CD4-positive, alpha-beta T cell (primary cell): ENCODE measurements at regions not wholly inside any gene's neighbourhood (a gene's known extent, or its start where the extent isn't known, plus 50 kb on each side); places are given as distances from the start of the nearest gene placed in this dataset.

Source experiments
- ATAC-seq: fragments of 200-7000 bp; cut with Tn5 transposase; one replicate; pipeline ENCODE4 v1.10.0; 2022; ENCODE audit warnings: mild to moderate bottlenecking; ENCODE audit not compliant: poor library complexity
- CTCF ChIA-PET: fragments of 350-600 bp; sonication (Branson Sonifier 250); formaldehyde crosslinking; loops from one replicate; lab custom pipeline; 2021; ENCODE audit warnings: antibody characterized with exemption, inconsistent platforms; lab: Charles Lee
- POLR2A ChIA-PET: fragments of 350-600 bp; sonication (Branson Sonifier 250); formaldehyde crosslinking; loops from one replicate; lab custom pipeline; 2021; ENCODE audit warnings: antibody characterized with exemption, inconsistent platforms; lab: Charles Lee
- DNase-seq, 14 experiments: peaks; one replicate each; pipeline ENCODE4 v3.0.0-alpha.2; 2013 to 2020; ENCODE audit warnings: mixed read lengths in 2 of 14
- H3K27ac ChIP-seq, 2 donors: one replicate each; pipeline versions ENCODE4 v1.5.1 to v1.7.0; 2013; ENCODE audit warnings: low read length in 2 of 2, low read depth in 1 of 2, mild to moderate bottlenecking in 1 of 2
- H3K27me3 ChIP-seq, 2 experiments: 1 replicate in 1 of 2; 2 replicates in 1 of 2; pipeline versions ENCODE4 v1.6.1 to v1.7.0; 2013; ENCODE audit warnings: low read length in 2 of 2, control low read depth in 1 of 2, mild to moderate bottlenecking in 1 of 2, moderate library complexity in 1 of 2; ENCODE audit not compliant: insufficient read depth in 2 of 2, control insufficient read depth in 1 of 2
- H3K36me3 ChIP-seq: one replicate; pipeline ENCODE4 v1.6.1; 2013; ENCODE audit warnings: low read length, control low read depth; ENCODE audit not compliant: insufficient read depth
- H3K4me1 ChIP-seq: one replicate; pipeline ENCODE4 v1.6.1; 2013; ENCODE audit warnings: low read length, control low read depth; ENCODE audit not compliant: insufficient read depth
- H3K4me3 ChIP-seq: one replicate; pipeline ENCODE4 v1.5.1; 2013; ENCODE audit warnings: mild to moderate bottlenecking, low read length, moderate library complexity
- H3K9me3 ChIP-seq, 2 experiments: 1 replicate in 1 of 2; 2 replicates in 1 of 2; pipeline versions ENCODE4 v1.6.1 to v1.7.0; 2013; ENCODE audit warnings: low read length in 2 of 2, mild to moderate bottlenecking in 2 of 2, control low read depth in 1 of 2, moderate library complexity in 1 of 2; ENCODE audit not compliant: control insufficient read depth in 1 of 2, insufficient read depth in 1 of 2
- H3K27ac Mint-ChIP-seq: one replicate; pipeline ENCODE4 v1.8.0; 2020; ENCODE audit warnings: mixed read lengths
- H3K27me3 Mint-ChIP-seq: one replicate; pipeline ENCODE4 v1.8.0; 2021; ENCODE audit warnings: mixed read lengths
- H3K36me3 Mint-ChIP-seq: one replicate; pipeline ENCODE4 v1.8.0; 2021; ENCODE audit warnings: low read depth, mixed read lengths
- H3K4me1 Mint-ChIP-seq: one replicate; pipeline ENCODE4 v1.8.0; 2021; ENCODE audit warnings: low read depth, mixed read lengths
- H3K4me3 Mint-ChIP-seq: one replicate; pipeline ENCODE4 v1.8.0; 2020; ENCODE audit warnings: mild to moderate bottlenecking, mixed read lengths
- H3K9me3 Mint-ChIP-seq: one replicate; pipeline ENCODE4 v1.8.0; 2020; ENCODE audit warnings: mixed read lengths
- intact Hi-C, 2 experiments: fragments of 100-400 bp; cut with DNase I in 1 of 2; cut with micrococcal nuclease in 1 of 2; formaldehyde crosslinking; loops; one replicate each; pipeline versions ENCODE4 v1.15.1 to v1.9.0; 2023 to 2025; cut with DNase I, micrococcal nuclease
- TF ChIP-seq, protein P1 (sequence below): fragments of 200-600 bp; IDR thresholded peaks from one replicate; pipeline ENCODE4 v1.8.0; 2022; ENCODE audit warnings: antibody characterized with exemption, mild to moderate bottlenecking

DNA sequence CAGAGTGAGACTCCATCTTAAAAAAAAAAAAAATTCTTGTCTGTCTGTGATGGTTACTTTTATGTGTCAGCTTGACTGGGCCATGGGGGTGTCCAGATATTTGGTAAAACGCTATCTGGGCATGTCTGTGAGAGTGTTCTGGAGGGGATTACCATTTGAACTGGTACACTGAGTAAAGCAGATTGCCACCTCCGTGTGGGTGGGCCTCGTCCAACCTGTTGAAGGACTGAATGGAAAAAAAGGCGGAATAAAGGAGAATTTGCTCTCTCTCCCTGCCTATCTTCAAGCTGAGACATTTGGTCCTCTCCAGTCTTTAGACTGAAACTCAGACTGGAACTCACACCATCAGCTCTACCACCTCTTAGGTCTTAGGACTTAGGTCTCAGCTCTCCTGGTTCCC, 82.8 kb downstream of the MIS18A start:
- Histone ChIP-seq H3K4me1 (no peaks in the 10 kb centered on the region), H3K27me3 (no peaks in the 10 kb centered on the region), H3K36me3 (no peaks in the 10 kb centered on the region), H3K27ac (no peak overlapping the region), H3K4me3 (no peak overlapping the region), H3K9me3 (peaks cover 0 to 4% of the 10 kb centered on the region in 2 experiments)
- Mint-ChIP-seq H3K36me3 (no peaks in the 10 kb centered on the region), H3K4me1 (no peaks in the 10 kb centered on the region), H3K4me3 (no peak overlapping the region), H3K27me3 (peaks cover 8% of the 10 kb centered on the region), H3K27ac (no peak overlapping the region), H3K9me3 (no peaks in the 10 kb centered on the region)
- ChIA-PET POLR2A (interaction anchor here (0.6 kb wide), 1 partner anchor 55 kb away, joined by 3 read pairs; no protein-coding TSS in a partner anchor), CTCF (no interaction called here)
- ATAC-seq (no peak), DNase-seq (no peak)
- intact Hi-C loops = no loop called here
- TF ChIP-seq, protein P1, sequence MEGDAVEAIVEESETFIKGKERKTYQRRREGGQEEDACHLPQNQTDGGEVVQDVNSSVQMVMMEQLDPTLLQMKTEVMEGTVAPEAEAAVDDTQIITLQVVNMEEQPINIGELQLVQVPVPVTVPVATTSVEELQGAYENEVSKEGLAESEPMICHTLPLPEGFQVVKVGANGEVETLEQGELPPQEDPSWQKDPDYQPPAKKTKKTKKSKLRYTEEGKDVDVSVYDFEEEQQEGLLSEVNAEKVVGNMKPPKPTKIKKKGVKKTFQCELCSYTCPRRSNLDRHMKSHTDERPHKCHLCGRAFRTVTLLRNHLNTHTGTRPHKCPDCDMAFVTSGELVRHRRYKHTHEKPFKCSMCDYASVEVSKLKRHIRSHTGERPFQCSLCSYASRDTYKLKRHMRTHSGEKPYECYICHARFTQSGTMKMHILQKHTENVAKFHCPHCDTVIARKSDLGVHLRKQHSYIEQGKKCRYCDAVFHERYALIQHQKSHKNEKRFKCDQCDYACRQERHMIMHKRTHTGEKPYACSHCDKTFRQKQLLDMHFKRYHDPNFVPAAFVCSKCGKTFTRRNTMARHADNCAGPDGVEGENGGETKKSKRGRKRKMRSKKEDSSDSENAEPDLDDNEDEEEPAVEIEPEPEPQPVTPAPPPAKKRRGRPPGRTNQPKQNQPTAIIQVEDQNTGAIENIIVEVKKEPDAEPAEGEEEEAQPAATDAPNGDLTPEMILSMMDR = no peak

DNA sequence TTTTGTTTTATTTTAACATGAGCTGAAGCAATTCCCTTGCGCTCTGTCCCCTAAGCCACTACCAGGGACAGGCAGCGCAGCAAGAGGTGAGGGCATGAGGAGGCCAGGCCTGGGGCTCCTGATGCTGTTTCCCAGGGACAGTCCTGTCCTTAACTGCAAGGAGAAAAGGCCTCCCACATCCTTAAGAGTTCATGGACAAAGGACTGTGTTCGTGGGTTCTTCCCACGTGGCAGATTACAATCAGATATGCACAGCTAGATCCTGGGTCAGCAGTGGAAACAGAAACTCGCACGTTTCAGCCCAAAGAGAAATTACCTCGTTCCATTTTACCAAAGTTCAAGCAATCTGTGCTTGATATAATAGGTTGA, 85.8 kb downstream of the MIS18A start:
- Mint-ChIP-seq H3K9me3 (no peaks in the 10 kb centered on the region), H3K4me1 (no peaks in the 10 kb centered on the region), H3K4me3 (no peak overlapping the region), H3K27me3 (peaks cover 26% of the 10 kb centered on the region), H3K27ac (no peak overlapping the region), H3K36me3 (no peaks in the 10 kb centered on the region)
- Histone ChIP-seq H3K4me1 (no peaks in the 10 kb centered on the region), H3K9me3 (peaks cover 0 to 4% of the 10 kb centered on the region in 2 experiments), H3K36me3 (no peaks in the 10 kb centered on the region), H3K27me3 (no peaks in the 10 kb centered on the region), H3K27ac (no peak overlapping the region), H3K4me3 (no peak overlapping the region)
- ATAC-seq (no peak), DNase-seq (no peak)
- POLR2A ChIA-PET = no interaction called here
- CTCF ChIA-PET = no interaction called here
- intact Hi-C loops = no loop called here
- TF ChIP-seq, protein P1 = no peak

DNA sequence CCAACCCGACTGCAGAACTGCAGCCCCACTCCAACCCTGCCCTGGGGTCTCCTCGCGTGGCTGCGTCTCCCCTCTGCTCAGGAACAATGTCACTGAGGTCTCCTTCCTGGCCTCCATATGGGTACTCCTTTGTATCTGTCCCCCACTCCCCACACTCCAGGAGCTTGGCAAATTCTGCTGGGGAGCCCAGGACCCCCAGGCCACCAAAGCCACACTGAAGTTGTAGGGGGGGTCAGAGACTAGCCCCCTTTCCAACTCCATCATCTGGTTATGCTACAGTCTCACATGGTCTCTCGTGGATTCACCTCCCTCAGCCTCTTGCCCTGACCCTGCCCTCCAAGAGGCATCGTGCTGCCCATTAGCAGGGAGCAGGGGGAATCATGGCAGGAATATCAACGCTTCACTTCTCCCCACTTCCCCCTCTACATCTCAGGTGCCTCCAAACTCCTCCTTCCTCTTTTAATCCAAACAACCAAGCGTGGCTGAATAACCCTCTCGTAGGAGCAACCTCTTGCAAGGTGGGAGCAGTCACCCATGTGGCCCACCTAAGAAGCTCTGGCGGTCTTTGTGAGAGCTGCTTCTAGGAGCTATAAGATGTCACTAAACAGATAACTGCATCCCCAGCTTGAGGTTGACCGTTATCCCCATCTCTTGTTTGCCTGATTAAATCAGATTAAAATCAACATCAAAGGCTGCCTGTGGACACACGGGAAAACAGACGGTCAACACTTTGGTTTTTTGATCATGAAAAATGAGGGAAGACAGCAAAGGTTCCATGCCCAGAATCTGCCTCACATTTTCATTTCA, 86.4 kb downstream of the MIS18A start:
- H3K4me1 ChIP-seq = no peaks in the 10 kb centered on the region
- Mint-ChIP-seq H3K27ac (no peak overlapping the region), H3K4me1 (no peaks in the 10 kb centered on the region), H3K4me3 (no peak overlapping the region), H3K27me3 (peaks cover 28% of the 10 kb centered on the region), H3K9me3 (no peaks in the 10 kb centered on the region), H3K36me3 (no peaks in the 10 kb centered on the region)
- no peak overlapping the region for H3K27ac ChIP-seq
- intact Hi-C loops = no loop called here
- no peaks in the 10 kb centered on the region for H3K27me3 ChIP-seq
- no peak overlapping the region for H3K4me3 ChIP-seq
- H3K9me3 ChIP-seq = peaks cover 0 to 4% of the 10 kb centered on the region in 2 experiments
- TF ChIP-seq, protein P1 = no peak
- ATAC-seq = no peak
- H3K36me3 ChIP-seq = no peaks in the 10 kb centered on the region
- ChIA-PET POLR2A (no interaction called here), CTCF (no interaction called here)
- no peak for DNase-seq
